ENCODE measurements at regions not wholly inside any gene's neighbourhood (a gene's known extent, or its start where the extent isn't known, plus 50 kb on each side); places are given as distances from the start of the nearest gene placed in this dataset.

- no peaks in the 10 kb centered on the region for H3K4me1 ChIP-seq (ENCODE audit: control insufficient read depth in 2 of 2, insufficient read depth in 2 of 2, low read length in 2 of 2)
- ChIA-PET POLR2A (no interaction called here), CTCF (no interaction called here)
- no peaks in the 10 kb centered on the region for H3K9me3 ChIP-seq (ENCODE audit: control insufficient read depth in 2 of 3, low read length in 3 of 3)
- intact Hi-C loops (cut with micrococcal nuclease): no loop called here
- H3K9me3 Mint-ChIP-seq: no peaks in the 10 kb centered on the region
- no peak overlapping the region for H3K4me3 ChIP-seq (ENCODE audit: low read length)
- no peak overlapping the region for H3K27ac ChIP-seq (ENCODE audit: low read depth, low read length)
- no peaks in the 10 kb centered on the region for H3K27me3 ChIP-seq (ENCODE audit: control insufficient read depth in 2 of 2, insufficient read depth in 2 of 2, low read length in 2 of 2)
- H3K27ac Mint-ChIP-seq: no peak overlapping the region
- no peaks in the 10 kb centered on the region for H3K36me3 ChIP-seq (ENCODE audit: control insufficient read depth in 2 of 3, insufficient read depth in 3 of 3, low read length in 3 of 3)
- no peak for ATAC-seq
- DNase-seq: no peak
- H3K4me1 Mint-ChIP-seq: no peaks in the 10 kb centered on the region
- H3K27me3 Mint-ChIP-seq: peaks cover 0 to 21% (median 0%) of the 10 kb centered on the region in 5 donors
- H3K36me3 Mint-ChIP-seq: no peaks in the 10 kb centered on the region
- no peak overlapping the region for H3K4me3 Mint-ChIP-seq
These were observed 513.3 kb upstream of the SEMA6D start for GRCh38 chr15:47203993-47204392.

- CTCF ChIA-PET: no interaction called here
- Histone ChIP-seq H3K27ac (ENCODE audit: low read depth, low read length) (no peak overlapping the region), H3K36me3 (ENCODE audit: control insufficient read depth in 2 of 3, insufficient read depth in 3 of 3, low read length in 3 of 3) (no peaks in the 10 kb centered on the region), H3K27me3 (ENCODE audit: control insufficient read depth in 2 of 2, insufficient read depth in 2 of 2, low read length in 2 of 2) (no peaks in the 10 kb centered on the region), H3K4me3 (ENCODE audit: low read length) (no peak overlapping the region), H3K4me1 (ENCODE audit: control insufficient read depth in 2 of 2, insufficient read depth in 2 of 2, low read length in 2 of 2) (no peaks in the 10 kb centered on the region), H3K9me3 (ENCODE audit: control insufficient read depth in 2 of 3, low read length in 3 of 3) (no peaks in the 10 kb centered on the region)
- POLR2A ChIA-PET: no interaction called here
- no peak for DNase-seq
- no peak for ATAC-seq
- no peaks in the 10 kb centered on the region for H3K9me3 Mint-ChIP-seq
- no peaks in the 10 kb centered on the region for H3K36me3 Mint-ChIP-seq
- H3K27me3 Mint-ChIP-seq: peaks cover 0 to 7% (median 0%) of the 10 kb centered on the region in 5 donors
- no peak overlapping the region for H3K4me3 Mint-ChIP-seq
- H3K4me1 Mint-ChIP-seq: no peaks in the 10 kb centered on the region
- H3K27ac Mint-ChIP-seq: no peak overlapping the region
- intact Hi-C loops (cut with micrococcal nuclease): no loop called here
These were observed 510.8 kb upstream of the SEMA6D start for GRCh38 chr15:47206358-47206978.

GRCh38 chr15:47209591-47209990, 507.7 kb upstream of the SEMA6D start:
- intact Hi-C loops (cut with micrococcal nuclease): no loop called here
- no peaks in the 10 kb centered on the region for H3K9me3 ChIP-seq (ENCODE audit: control insufficient read depth in 2 of 3, low read length in 3 of 3)
- H3K4me3 Mint-ChIP-seq: no peak overlapping the region
- H3K4me1 ChIP-seq (ENCODE audit: control insufficient read depth in 2 of 2, insufficient read depth in 2 of 2, low read length in 2 of 2): no peaks in the 10 kb centered on the region
- no peak overlapping the region for H3K27ac Mint-ChIP-seq
- ATAC-seq (no peak), DNase-seq (no peak)
- POLR2A ChIA-PET: no interaction called here
- no peaks in the 10 kb centered on the region for H3K27me3 ChIP-seq (ENCODE audit: control insufficient read depth in 2 of 2, insufficient read depth in 2 of 2, low read length in 2 of 2)
- no peak overlapping the region for H3K27ac ChIP-seq (ENCODE audit: low read depth, low read length)
- no peaks in the 10 kb centered on the region for H3K36me3 Mint-ChIP-seq
- H3K27me3 Mint-ChIP-seq: no peaks in the 10 kb centered on the region
- H3K9me3 Mint-ChIP-seq: peaks cover 0 to 5% (median 0%) of the 10 kb centered on the region in 11 donors
- H3K4me3 ChIP-seq (ENCODE audit: low read length): no peak overlapping the region
- H3K36me3 ChIP-seq (ENCODE audit: control insufficient read depth in 2 of 3, insufficient read depth in 3 of 3, low read length in 3 of 3): no peaks in the 10 kb centered on the region
- H3K4me1 Mint-ChIP-seq: no peaks in the 10 kb centered on the region
- CTCF ChIA-PET: no interaction called here

- ChIA-PET CTCF (no interaction called here), POLR2A (no interaction called here)
- intact Hi-C loops (cut with micrococcal nuclease): no loop called here
- ATAC-seq: no peak
- no peaks in the 10 kb centered on the region for H3K36me3 Mint-ChIP-seq
- Histone ChIP-seq H3K27me3 (ENCODE audit: control insufficient read depth in 2 of 2, insufficient read depth in 2 of 2, low read length in 2 of 2) (no peaks in the 10 kb centered on the region), H3K36me3 (ENCODE audit: control insufficient read depth in 2 of 3, insufficient read depth in 3 of 3, low read length in 3 of 3) (no peaks in the 10 kb centered on the region), H3K4me1 (ENCODE audit: control insufficient read depth in 2 of 2, insufficient read depth in 2 of 2, low read length in 2 of 2) (no peaks in the 10 kb centered on the region), H3K4me3 (ENCODE audit: low read length) (no peak overlapping the region), H3K9me3 (ENCODE audit: control insufficient read depth in 2 of 3, low read length in 3 of 3) (no peaks in the 10 kb centered on the region), H3K27ac (ENCODE audit: low read depth, low read length) (no peak overlapping the region)
- DNase-seq: no peak
- no peaks in the 10 kb centered on the region for H3K4me1 Mint-ChIP-seq
- H3K27me3 Mint-ChIP-seq: no peaks in the 10 kb centered on the region
- H3K27ac Mint-ChIP-seq: no peak overlapping the region
- H3K4me3 Mint-ChIP-seq: no peak overlapping the region
- peaks cover 0 to 7% (median 0%) of the 10 kb centered on the region in 11 donors for H3K9me3 Mint-ChIP-seq
These were observed 504.9 kb upstream of the SEMA6D start for GRCh38 chr15:47212222-47213010.

GRCh38 chr15:47213883-47214282, 503.4 kb upstream of the SEMA6D start:
- no peak for ATAC-seq
- H3K9me3 Mint-ChIP-seq: peaks cover 0 to 7% (median 0%) of the 10 kb centered on the region in 11 donors
- POLR2A ChIA-PET: no interaction called here
- no peak overlapping the region for H3K4me3 ChIP-seq (ENCODE audit: low read length)
- no peaks in the 10 kb centered on the region for H3K4me1 Mint-ChIP-seq
- no peak overlapping the region for H3K27ac Mint-ChIP-seq
- no peak overlapping the region for H3K27ac ChIP-seq (ENCODE audit: low read depth, low read length)
- H3K36me3 ChIP-seq (ENCODE audit: control insufficient read depth in 2 of 3, insufficient read depth in 3 of 3, low read length in 3 of 3): no peaks in the 10 kb centered on the region
- CTCF ChIA-PET: no interaction called here
- no peak overlapping the region for H3K4me3 Mint-ChIP-seq
- H3K4me1 ChIP-seq (ENCODE audit: control insufficient read depth in 2 of 2, insufficient read depth in 2 of 2, low read length in 2 of 2): no peaks in the 10 kb centered on the region
- H3K36me3 Mint-ChIP-seq: no peaks in the 10 kb centered on the region
- intact Hi-C loops (cut with micrococcal nuclease): no loop called here
- H3K27me3 Mint-ChIP-seq: no peaks in the 10 kb centered on the region
- H3K27me3 ChIP-seq (ENCODE audit: control insufficient read depth in 2 of 2, insufficient read depth in 2 of 2, low read length in 2 of 2): no peaks in the 10 kb centered on the region
- DNase-seq: no peak
- no peaks in the 10 kb centered on the region for H3K9me3 ChIP-seq (ENCODE audit: control insufficient read depth in 2 of 3, low read length in 3 of 3)

GRCh38 chr15:47218295-47218694, 499.0 kb upstream of the SEMA6D start:
- ChIA-PET CTCF (no interaction called here), POLR2A (no interaction called here)
- H3K27me3 ChIP-seq (ENCODE audit: control insufficient read depth in 2 of 2, insufficient read depth in 2 of 2, low read length in 2 of 2): no peaks in the 10 kb centered on the region
- intact Hi-C loops (cut with micrococcal nuclease): no loop called here
- no peak overlapping the region for H3K27ac ChIP-seq (ENCODE audit: low read depth, low read length)
- no peaks in the 10 kb centered on the region for H3K4me1 ChIP-seq (ENCODE audit: control insufficient read depth in 2 of 2, insufficient read depth in 2 of 2, low read length in 2 of 2)
- Mint-ChIP-seq H3K9me3 (peaks cover 0 to 7% (median 0%) of the 10 kb centered on the region in 11 donors), H3K27me3 (no peaks in the 10 kb centered on the region), H3K36me3 (no peaks in the 10 kb centered on the region), H3K27ac (no peak overlapping the region), H3K4me1 (no peaks in the 10 kb centered on the region), H3K4me3 (no peak overlapping the region)
- H3K4me3 ChIP-seq (ENCODE audit: low read length): no peak overlapping the region
- no peaks in the 10 kb centered on the region for H3K9me3 ChIP-seq (ENCODE audit: control insufficient read depth in 2 of 3, low read length in 3 of 3)
- ATAC-seq: no peak
- H3K36me3 ChIP-seq (ENCODE audit: control insufficient read depth in 2 of 3, insufficient read depth in 3 of 3, low read length in 3 of 3): no peaks in the 10 kb centered on the region
- DNase-seq: no peak

GRCh38 chr15:47244361-47244760, 472.9 kb upstream of the SEMA6D start:
- H3K27me3 Mint-ChIP-seq: peaks cover 0 to 9% (median 0%) of the 10 kb centered on the region in 5 donors
- Histone ChIP-seq H3K4me1 (ENCODE audit: control insufficient read depth in 2 of 2, insufficient read depth in 2 of 2, low read length in 2 of 2) (no peaks in the 10 kb centered on the region), H3K27ac (ENCODE audit: low read depth, low read length) (no peak overlapping the region), H3K9me3 (ENCODE audit: control insufficient read depth in 2 of 3, low read length in 3 of 3) (no peaks in the 10 kb centered on the region), H3K27me3 (ENCODE audit: control insufficient read depth in 2 of 2, insufficient read depth in 2 of 2, low read length in 2 of 2) (no peaks in the 10 kb centered on the region), H3K36me3 (ENCODE audit: control insufficient read depth in 2 of 3, insufficient read depth in 3 of 3, low read length in 3 of 3) (no peaks in the 10 kb centered on the region), H3K4me3 (ENCODE audit: low read length) (no peak overlapping the region)
- H3K4me3 Mint-ChIP-seq: no peak overlapping the region
- no peak for DNase-seq
- no peak for ATAC-seq
- no peaks in the 10 kb centered on the region for H3K4me1 Mint-ChIP-seq
- no peaks in the 10 kb centered on the region for H3K36me3 Mint-ChIP-seq
- no peak overlapping the region for H3K27ac Mint-ChIP-seq
- intact Hi-C loops (cut with micrococcal nuclease): no loop called here
- ChIA-PET POLR2A (no interaction called here), CTCF (no interaction called here)
- H3K9me3 Mint-ChIP-seq: peaks cover 0 to 11% (median 2%) of the 10 kb centered on the region in 11 donors

Data from naive thymus-derived CD4-positive, alpha-beta T cell (primary cell).